NB4 (cell line): ENCODE measurements at regions not wholly inside any gene's neighbourhood (a gene's known extent, or its start where the extent isn't known, plus 50 kb on each side); places are given as distances from the start of the nearest gene placed in this dataset.

ENCODE experiments used
- DNase-seq: peaks from one replicate; pipeline ENCODE4 v3.0.0; 2010; ENCODE audit warnings: low read depth
- H3K4me3 ChIP-seq: one replicate; pipeline ENCODE4 v1.5.1; 2011; ENCODE audit warnings: mild to moderate bottlenecking, low read depth, low read length, moderate library complexity
- CTCF ChIP-seq: IDR thresholded peaks from one replicate; pipeline ENCODE4 v1.5.1; 2012; ENCODE audit warnings: low read depth, low read length
- MAX ChIP-seq: IDR thresholded peaks from 2 replicates; pipeline ENCODE4 v1.6.1; 2011; ENCODE audit warnings: low read depth, low read length
- MYC ChIP-seq: IDR thresholded peaks from 2 replicates; pipeline ENCODE4 v1.6.1; 2011; ENCODE audit warnings: low read depth, low read length
- POLR2A ChIP-seq: IDR thresholded peaks from 2 replicates; pipeline ENCODE4 v1.6.1; 2011; ENCODE audit warnings: mild to moderate bottlenecking; ENCODE audit not compliant: insufficient read length; ENCODE audit errors: extremely low read depth

- TF ChIP-seq MAX (no peak), POLR2A (no peak), CTCF (no peak), MYC (no peak)
- H3K4me3 ChIP-seq: no peak overlapping the region
- no peak for DNase-seq
These were observed 407.8 kb upstream of the PDE3A start for GRCh38 chr12:19960527-19960926.

GRCh38 chr12:19962192-19962591, 406.1 kb upstream of the PDE3A start:
- TF ChIP-seq CTCF: no peak
- TF ChIP-seq MYC: no peak
- no peak for TF ChIP-seq MAX
- TF ChIP-seq POLR2A: no peak
- DNase-seq: no peak
- H3K4me3 ChIP-seq: no peak overlapping the region

GRCh38 chr12:19963972-19964371, 404.4 kb upstream of the PDE3A start:
- H3K4me3 ChIP-seq: no peak overlapping the region
- no peak for DNase-seq
- TF ChIP-seq MYC (no peak), POLR2A (no peak), MAX (no peak), CTCF (no peak)

GRCh38 chr12:19964549-19964948, 403.8 kb upstream of the PDE3A start:
- TF ChIP-seq MAX (no peak), CTCF (no peak), POLR2A (no peak), MYC (no peak)
- H3K4me3 ChIP-seq: no peak overlapping the region
- no peak for DNase-seq

GRCh38 chr12:19965196-19966038, 402.9 kb upstream of the PDE3A start:
- no peak for DNase-seq
- TF ChIP-seq MYC (no peak), CTCF (no peak), POLR2A (no peak), MAX (no peak)

More at GRCh38 chr12:19965196-19966038, 402.9 kb upstream of the PDE3A start:
- no peak overlapping the region for H3K4me3 ChIP-seq
